RWPE2 (cell line): ENCODE measurements at regions not wholly inside any gene's neighbourhood (a gene's known extent, or its start where the extent isn't known, plus 50 kb on each side); places are given as distances from the start of the nearest gene placed in this dataset.

ENCODE experiments used
- ATAC-seq: fragments of 200-7000 bp; cut with Tn5 transposase; 3 replicates; pipeline ENCODE4 v1.9.1; 2021; ENCODE audit warnings: low read depth
- DNase-seq: peaks from one replicate; pipeline ENCODE4 v3.0.0-alpha.2; 2020; ENCODE audit warnings: low spot score
- H3K27ac ChIP-seq: fragments of 450-650 bp; 2 replicates; pipeline ENCODE4 v1.5.1; 2017; ENCODE audit warnings: mild to moderate bottlenecking; ENCODE audit not compliant: poor library complexity, severe bottlenecking
- H3K27me3 ChIP-seq: fragments of 250-450 bp; sonication (Bioruptor Pico); 2 replicates; pipeline ENCODE4 v1.5.1; 2021; ENCODE audit warnings: mild to moderate bottlenecking, moderate library complexity; ENCODE audit not compliant: insufficient read depth, poor library complexity, severe bottlenecking
- H3K36me3 ChIP-seq: fragments of 250-450 bp; sonication (Bioruptor Pico); 2 replicates; pipeline ENCODE4 v1.5.1; 2020; ENCODE audit warnings: low read depth, mild to moderate bottlenecking, moderate library complexity
- H3K4me1 ChIP-seq: fragments of 250-450 bp; sonication (Bioruptor Pico); 2 replicates; pipeline ENCODE4 v1.5.1; 2021; ENCODE audit warnings: mild to moderate bottlenecking, moderate library complexity; ENCODE audit not compliant: insufficient read depth, poor library complexity, severe bottlenecking
- H3K4me3 ChIP-seq: fragments of 250-450 bp; sonication (Bioruptor Pico); 2 replicates; pipeline ENCODE4 v1.5.1; 2021; ENCODE audit warnings: mild to moderate bottlenecking, moderate library complexity; ENCODE audit not compliant: severe bottlenecking
- H3K9me3 ChIP-seq: fragments of 250-450 bp; sonication (Bioruptor Pico); 2 replicates; pipeline ENCODE4 v1.5.1; 2021; ENCODE audit warnings: mild to moderate bottlenecking, moderate library complexity; ENCODE audit not compliant: severe bottlenecking
- TF ChIP-seq, protein P1 (sequence below): fragments of 450-650 bp; IDR thresholded peaks from one replicate; pipeline ENCODE4 v1.5.1; 2017; ENCODE audit warnings: mild to moderate bottlenecking, moderate library complexity; ENCODE audit not compliant: poor library complexity, severe bottlenecking

DNA sequence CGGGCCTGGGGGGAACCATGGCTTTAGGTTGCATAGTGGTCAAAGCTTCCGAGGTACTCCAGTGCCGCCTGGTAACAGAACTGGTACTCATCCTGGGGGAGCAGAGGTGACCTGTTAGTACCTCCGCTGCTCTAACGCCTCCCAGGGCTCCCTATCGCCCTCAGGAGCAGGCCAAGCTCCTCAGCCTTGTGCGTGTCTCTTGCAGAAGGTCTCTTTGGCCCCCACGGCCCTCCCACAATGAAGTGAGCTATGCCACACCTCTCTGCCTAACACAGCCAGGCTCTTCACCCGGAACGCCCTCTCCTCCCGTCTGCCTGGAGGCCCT is 133.9 kb downstream of the PTPRS start:
- H3K36me3 ChIP-seq: 0 out of 2 replicates have a peak, but pooled peaks cover 4% of the 10 kb centered on the region
- no peaks in the 10 kb centered on the region for H3K4me1 ChIP-seq
- ATAC-seq (no peak), DNase-seq (no peak)
- no peak overlapping the region for H3K27ac ChIP-seq
- no peaks in the 10 kb centered on the region for H3K9me3 ChIP-seq
- TF ChIP-seq, protein P1, sequence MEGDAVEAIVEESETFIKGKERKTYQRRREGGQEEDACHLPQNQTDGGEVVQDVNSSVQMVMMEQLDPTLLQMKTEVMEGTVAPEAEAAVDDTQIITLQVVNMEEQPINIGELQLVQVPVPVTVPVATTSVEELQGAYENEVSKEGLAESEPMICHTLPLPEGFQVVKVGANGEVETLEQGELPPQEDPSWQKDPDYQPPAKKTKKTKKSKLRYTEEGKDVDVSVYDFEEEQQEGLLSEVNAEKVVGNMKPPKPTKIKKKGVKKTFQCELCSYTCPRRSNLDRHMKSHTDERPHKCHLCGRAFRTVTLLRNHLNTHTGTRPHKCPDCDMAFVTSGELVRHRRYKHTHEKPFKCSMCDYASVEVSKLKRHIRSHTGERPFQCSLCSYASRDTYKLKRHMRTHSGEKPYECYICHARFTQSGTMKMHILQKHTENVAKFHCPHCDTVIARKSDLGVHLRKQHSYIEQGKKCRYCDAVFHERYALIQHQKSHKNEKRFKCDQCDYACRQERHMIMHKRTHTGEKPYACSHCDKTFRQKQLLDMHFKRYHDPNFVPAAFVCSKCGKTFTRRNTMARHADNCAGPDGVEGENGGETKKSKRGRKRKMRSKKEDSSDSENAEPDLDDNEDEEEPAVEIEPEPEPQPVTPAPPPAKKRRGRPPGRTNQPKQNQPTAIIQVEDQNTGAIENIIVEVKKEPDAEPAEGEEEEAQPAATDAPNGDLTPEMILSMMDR: no peak
- no peak overlapping the region for H3K4me3 ChIP-seq
- H3K27me3 ChIP-seq: no peaks in the 10 kb centered on the region

- no peaks in the 10 kb centered on the region for H3K4me1 ChIP-seq
- DNase-seq (no peak), ATAC-seq (no peak)
- no peaks in the 10 kb centered on the region for H3K9me3 ChIP-seq
- H3K27me3 ChIP-seq: no peaks in the 10 kb centered on the region
- H3K27ac ChIP-seq: no peak overlapping the region
- H3K4me3 ChIP-seq: no peak overlapping the region
- H3K36me3 ChIP-seq: 0 out of 2 replicates have a peak, but pooled peaks cover 2% of the 10 kb centered on the region
- TF ChIP-seq, protein P1: no peak
These were observed 134.5 kb downstream of the PTPRS start for GRCh38 chr19:5205937-5206750.

DNA sequence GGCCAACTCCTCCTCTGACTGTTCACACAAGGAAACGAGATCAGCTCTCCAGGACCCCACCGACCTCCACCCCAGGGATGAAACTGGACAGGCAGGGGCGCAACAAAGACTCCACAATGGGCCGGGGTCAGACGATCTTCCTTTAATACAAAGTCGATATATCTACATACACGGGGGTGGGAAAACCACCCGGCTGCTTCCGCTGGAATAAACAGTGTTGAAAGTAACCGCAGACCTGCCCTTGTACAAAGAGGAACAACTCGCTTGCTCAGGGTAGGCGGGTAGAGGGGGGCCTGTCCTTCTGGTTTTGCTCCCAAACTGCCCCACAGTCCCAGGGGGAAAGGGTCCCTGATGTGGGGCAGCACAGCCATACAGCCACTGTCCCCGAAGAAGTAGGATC is 135.2 kb downstream of the PTPRS start:
- TF ChIP-seq, protein P1: no peak
- Histone ChIP-seq H3K9me3 (no peaks in the 10 kb centered on the region), H3K36me3 (no peaks in the 10 kb centered on the region), H3K27me3 (no peaks in the 10 kb centered on the region), H3K27ac (no peak overlapping the region), H3K4me3 (no peak overlapping the region), H3K4me1 (no peaks in the 10 kb centered on the region)
- no peak for ATAC-seq
- no peak for DNase-seq

- H3K36me3 ChIP-seq: no peaks in the 10 kb centered on the region
- no peaks in the 10 kb centered on the region for H3K9me3 ChIP-seq
- no peaks in the 10 kb centered on the region for H3K4me1 ChIP-seq
- TF ChIP-seq, protein P1: no peak
- DNase-seq: no peak
- no peaks in the 10 kb centered on the region for H3K27me3 ChIP-seq
- no peak for ATAC-seq
- no peak overlapping the region for H3K27ac ChIP-seq
- no peak overlapping the region for H3K4me3 ChIP-seq
These were observed 136.4 kb downstream of the PTPRS start for GRCh38 chr19:5204212-5204611.
